ENCODE measurements at regions not wholly inside any gene's neighbourhood (a gene's known extent, or its start where the extent isn't known, plus 50 kb on each side); places are given as distances from the start of the nearest gene placed in this dataset.

DNA sequence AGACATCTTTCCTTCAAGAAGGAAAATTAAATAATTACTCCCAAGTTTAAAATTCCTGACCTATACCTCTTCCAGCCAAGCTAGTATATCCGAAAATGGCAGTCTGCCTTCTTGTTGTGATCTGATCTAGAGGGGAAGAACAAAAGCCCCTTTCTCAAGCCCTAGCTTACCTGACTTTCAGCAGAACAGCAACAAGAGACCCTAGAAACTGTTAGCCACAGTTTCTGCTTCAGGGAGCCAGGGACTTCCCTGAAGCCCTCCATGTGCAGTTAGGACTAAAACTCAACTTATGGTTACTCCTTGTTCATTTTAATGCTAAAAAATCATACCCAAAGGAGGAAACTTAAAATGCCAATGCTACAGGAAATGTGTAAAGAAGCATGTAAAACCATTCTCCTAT, 366.7 kb upstream of the CTNND2 start:
- Histone ChIP-seq H4K8ac (ENCODE audit: low read depth, low read length) (no peak overlapping the region), H2AFZ (ENCODE audit: insufficient read depth, low read length, poor library complexity) (no peak overlapping the region), H3K79me2 (ENCODE audit: control insufficient read depth, insufficient read depth, low read length, poor library complexity) (no peaks in the 10 kb centered on the region), H3K4me2 (ENCODE audit: low read length) (no peak overlapping the region), H3K18ac (ENCODE audit: low read length) (no peak overlapping the region), H3K27me3 (ENCODE audit: insufficient read depth, low read length) (no peaks in the 10 kb centered on the region), H3K23ac (ENCODE audit: low read length) (no peak overlapping the region), H3K79me1 (ENCODE audit: low read length) (no peaks in the 10 kb centered on the region), H2BK12ac (ENCODE audit: low read length) (no peak overlapping the region), H3K27ac (ENCODE audit: low read depth, low read length) (no peak overlapping the region), H3K14ac (ENCODE audit: low read length) (no peak overlapping the region), H3K9me3 (ENCODE audit: insufficient read depth, low read depth, low read length) (no peaks in the 10 kb centered on the region), H3K4me3 (ENCODE audit: low read depth, low read length) (no peak overlapping the region), H3K9ac (ENCODE audit: low read length) (no peak overlapping the region), H2AK5ac (ENCODE audit: low read length) (no peak overlapping the region), H2BK5ac (ENCODE audit: low read depth, low read length, poor library complexity) (no peak overlapping the region), H4K12ac (ENCODE audit: low read depth, low read length) (no peak overlapping the region), H4K91ac (ENCODE audit: low read depth, low read length) (no peak overlapping the region), H3K4ac (ENCODE audit: low read depth, low read length) (no peak overlapping the region), H3K4me1 (ENCODE audit: control insufficient read depth in 1 of 2, insufficient read depth in 2 of 2, low read length in 2 of 2) (no peaks in the 10 kb centered on the region), H3K36me3 (ENCODE audit: control insufficient read depth in 1 of 2, insufficient read depth in 2 of 2, low read length in 2 of 2) (no peaks in the 10 kb centered on the region), H2BK120ac (ENCODE audit: insufficient read depth, low read length, poor library complexity) (no peak overlapping the region)
- no CpG with 5 or more reads among the region's 1 CpG for whole genome bisulfite sequencing (ENCODE audit: extremely low coverage, insufficient coverage, insufficient read length)
- DNase-seq: no peak

DNA sequence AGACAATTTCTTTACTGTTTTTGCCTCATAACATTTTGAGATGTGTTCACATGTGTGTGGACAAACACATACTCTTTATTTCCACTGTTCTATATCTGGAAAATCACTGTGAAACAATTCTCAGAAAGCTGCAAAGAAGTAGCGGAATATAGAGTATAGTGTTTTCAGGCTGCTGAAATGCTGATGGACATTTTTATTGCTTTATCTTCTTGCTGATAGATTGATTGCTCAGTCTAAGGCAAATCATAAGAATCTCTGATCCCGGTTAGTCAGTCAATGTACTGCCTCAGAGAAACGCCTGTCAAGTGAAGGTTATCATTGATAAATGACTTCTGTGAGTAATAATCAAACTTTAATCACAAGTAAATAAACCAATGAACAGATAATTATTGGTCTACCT, 364.9 kb upstream of the CTNND2 start:
- Histone ChIP-seq H3K4me3 (ENCODE audit: low read depth, low read length) (no peak overlapping the region), H4K8ac (ENCODE audit: low read depth, low read length) (no peak overlapping the region), H3K4me2 (ENCODE audit: low read length) (no peak overlapping the region), H3K27me3 (ENCODE audit: insufficient read depth, low read length) (no peaks in the 10 kb centered on the region), H2BK5ac (ENCODE audit: low read depth, low read length, poor library complexity) (no peak overlapping the region), H2BK12ac (ENCODE audit: low read length) (no peak overlapping the region), H4K91ac (ENCODE audit: low read depth, low read length) (no peak overlapping the region), H3K9ac (ENCODE audit: low read length) (no peak overlapping the region), H3K4ac (ENCODE audit: low read depth, low read length) (no peak overlapping the region), H3K36me3 (ENCODE audit: control insufficient read depth in 1 of 2, insufficient read depth in 2 of 2, low read length in 2 of 2) (no peaks in the 10 kb centered on the region), H3K27ac (ENCODE audit: low read depth, low read length) (no peak overlapping the region), H3K9me3 (ENCODE audit: insufficient read depth, low read depth, low read length) (no peaks in the 10 kb centered on the region), H3K14ac (ENCODE audit: low read length) (no peak overlapping the region), H2AFZ (ENCODE audit: insufficient read depth, low read length, poor library complexity) (no peak overlapping the region), H3K18ac (ENCODE audit: low read length) (no peak overlapping the region), H2BK120ac (ENCODE audit: insufficient read depth, low read length, poor library complexity) (no peak overlapping the region), H2AK5ac (ENCODE audit: low read length) (no peak overlapping the region), H3K79me2 (ENCODE audit: control insufficient read depth, insufficient read depth, low read length, poor library complexity) (no peaks in the 10 kb centered on the region), H3K23ac (ENCODE audit: low read length) (no peak overlapping the region), H4K12ac (ENCODE audit: low read depth, low read length) (no peak overlapping the region), H3K79me1 (ENCODE audit: low read length) (no peaks in the 10 kb centered on the region), H3K4me1 (ENCODE audit: control insufficient read depth in 1 of 2, insufficient read depth in 2 of 2, low read length in 2 of 2) (no peaks in the 10 kb centered on the region)
- WGBS (ENCODE audit: extremely low coverage, insufficient coverage, insufficient read length): no CpG with 5 or more reads among the region's 3 CpGs
- no peak for DNase-seq

DNA sequence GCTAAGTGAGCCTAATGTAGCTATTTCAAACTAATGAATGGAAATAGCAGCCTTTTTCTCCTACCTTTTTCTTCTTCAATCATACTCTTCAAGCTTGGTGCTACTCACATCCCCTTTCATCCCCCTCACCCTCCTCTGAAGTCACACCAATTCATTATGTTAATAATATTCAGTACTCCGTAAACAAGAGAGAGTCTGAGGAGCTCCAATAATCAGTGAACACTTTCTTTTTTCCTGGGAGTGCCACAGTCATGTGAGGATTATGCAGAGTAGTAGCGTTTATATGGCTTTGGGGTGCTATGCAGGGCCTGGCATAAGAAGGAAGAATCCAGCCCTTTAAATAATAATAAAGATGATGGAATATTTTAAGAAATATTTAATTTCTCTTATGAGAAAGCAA, 354.3 kb upstream of the CTNND2 start:
- H3K79me1 ChIP-seq (ENCODE audit: low read length): no peaks in the 10 kb centered on the region
- H3K18ac ChIP-seq (ENCODE audit: low read length): no peak overlapping the region
- H2AFZ ChIP-seq (ENCODE audit: insufficient read depth, low read length, poor library complexity): no peak overlapping the region
- no peak overlapping the region for H3K4me3 ChIP-seq (ENCODE audit: low read depth, low read length)
- H3K79me2 ChIP-seq (ENCODE audit: control insufficient read depth, insufficient read depth, low read length, poor library complexity): no peaks in the 10 kb centered on the region
- no peak overlapping the region for H2BK12ac ChIP-seq (ENCODE audit: low read length)
- H4K12ac ChIP-seq (ENCODE audit: low read depth, low read length): no peak overlapping the region
- DNase-seq: no peak
- no CpG with 5 or more reads among the region's 2 CpGs for WGBS (ENCODE audit: extremely low coverage, insufficient coverage, insufficient read length)
- no peak overlapping the region for H4K8ac ChIP-seq (ENCODE audit: low read depth, low read length)
- H2BK120ac ChIP-seq (ENCODE audit: insufficient read depth, low read length, poor library complexity): no peak overlapping the region
- H3K9me3 ChIP-seq (ENCODE audit: insufficient read depth, low read depth, low read length): no peaks in the 10 kb centered on the region
- H3K4me2 ChIP-seq (ENCODE audit: low read length): no peak overlapping the region
- H2AK5ac ChIP-seq (ENCODE audit: low read length): no peak overlapping the region
- no peaks in the 10 kb centered on the region for H3K27me3 ChIP-seq (ENCODE audit: insufficient read depth, low read length)
- H3K9ac ChIP-seq (ENCODE audit: low read length): no peak overlapping the region
- no peak overlapping the region for H2BK5ac ChIP-seq (ENCODE audit: low read depth, low read length, poor library complexity)
- no peak overlapping the region for H4K91ac ChIP-seq (ENCODE audit: low read depth, low read length)
- H3K27ac ChIP-seq (ENCODE audit: low read depth, low read length): no peak overlapping the region
- H3K4me1 ChIP-seq (ENCODE audit: control insufficient read depth in 1 of 2, insufficient read depth in 2 of 2, low read length in 2 of 2): no peaks in the 10 kb centered on the region
- H3K4ac ChIP-seq (ENCODE audit: low read depth, low read length): no peak overlapping the region
- H3K14ac ChIP-seq (ENCODE audit: low read length): no peak overlapping the region
- no peaks in the 10 kb centered on the region for H3K36me3 ChIP-seq (ENCODE audit: control insufficient read depth in 1 of 2, insufficient read depth in 2 of 2, low read length in 2 of 2)
- no peak overlapping the region for H3K23ac ChIP-seq (ENCODE audit: low read length)

DNA sequence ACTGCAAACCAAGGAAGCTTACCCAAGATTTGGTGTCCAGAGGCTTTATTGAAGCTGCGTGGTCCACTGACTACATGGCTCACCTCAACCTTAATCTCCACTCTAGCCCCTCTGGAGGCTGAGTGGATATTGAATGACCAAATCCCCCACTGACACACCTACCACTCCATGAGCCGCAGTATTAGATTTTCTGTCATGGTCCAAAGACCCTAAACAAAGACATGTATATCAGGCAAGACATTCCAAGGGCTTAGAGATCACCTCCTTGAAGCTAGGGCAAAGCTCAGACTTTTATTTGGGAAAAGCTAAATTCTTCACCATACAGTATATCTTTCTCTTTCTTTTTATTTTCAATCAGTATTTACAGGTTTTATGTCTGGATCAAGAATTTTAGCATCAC, 346.2 kb upstream of the CTNND2 start:
- no peak overlapping the region for H3K4ac ChIP-seq (ENCODE audit: low read depth, low read length)
- no peak overlapping the region for H2BK5ac ChIP-seq (ENCODE audit: low read depth, low read length, poor library complexity)
- H3K23ac ChIP-seq (ENCODE audit: low read length): no peak overlapping the region
- H3K79me1 ChIP-seq (ENCODE audit: low read length): no peaks in the 10 kb centered on the region
- H2BK120ac ChIP-seq (ENCODE audit: insufficient read depth, low read length, poor library complexity): no peak overlapping the region
- H3K4me2 ChIP-seq (ENCODE audit: low read length): no peak overlapping the region
- no CpG with 5 or more reads among the region's 2 CpGs for WGBS (ENCODE audit: extremely low coverage, insufficient coverage, insufficient read length)
- H3K27me3 ChIP-seq (ENCODE audit: insufficient read depth, low read length): no peaks in the 10 kb centered on the region
- H3K4me3 ChIP-seq (ENCODE audit: low read depth, low read length): no peak overlapping the region
- H4K91ac ChIP-seq (ENCODE audit: low read depth, low read length): no peak overlapping the region
- no peak overlapping the region for H3K9ac ChIP-seq (ENCODE audit: low read length)
- H3K79me2 ChIP-seq (ENCODE audit: control insufficient read depth, insufficient read depth, low read length, poor library complexity): no peaks in the 10 kb centered on the region
- no peak overlapping the region for H2BK12ac ChIP-seq (ENCODE audit: low read length)
- no peaks in the 10 kb centered on the region for H3K9me3 ChIP-seq (ENCODE audit: insufficient read depth, low read depth, low read length)
- H3K18ac ChIP-seq (ENCODE audit: low read length): no peak overlapping the region
- no peak for DNase-seq
- no peak overlapping the region for H2AFZ ChIP-seq (ENCODE audit: insufficient read depth, low read length, poor library complexity)
- H3K4me1 ChIP-seq (ENCODE audit: control insufficient read depth in 1 of 2, insufficient read depth in 2 of 2, low read length in 2 of 2): no peaks in the 10 kb centered on the region
- no peak overlapping the region for H4K8ac ChIP-seq (ENCODE audit: low read depth, low read length)
- no peak overlapping the region for H3K27ac ChIP-seq (ENCODE audit: low read depth, low read length)
- H4K12ac ChIP-seq (ENCODE audit: low read depth, low read length): no peak overlapping the region
- no peak overlapping the region for H2AK5ac ChIP-seq (ENCODE audit: low read length)
- H3K14ac ChIP-seq (ENCODE audit: low read length): no peak overlapping the region
- H3K36me3 ChIP-seq (ENCODE audit: control insufficient read depth in 1 of 2, insufficient read depth in 2 of 2, low read length in 2 of 2): no peaks in the 10 kb centered on the region

Measured in trophoblast cell (in vitro differentiated cells and primary cell).